ENCODE measurements at regions not wholly inside any gene's neighbourhood (a gene's known extent, or its start where the extent isn't known, plus 50 kb on each side); places are given as distances from the start of the nearest gene placed in this dataset.

DNA sequence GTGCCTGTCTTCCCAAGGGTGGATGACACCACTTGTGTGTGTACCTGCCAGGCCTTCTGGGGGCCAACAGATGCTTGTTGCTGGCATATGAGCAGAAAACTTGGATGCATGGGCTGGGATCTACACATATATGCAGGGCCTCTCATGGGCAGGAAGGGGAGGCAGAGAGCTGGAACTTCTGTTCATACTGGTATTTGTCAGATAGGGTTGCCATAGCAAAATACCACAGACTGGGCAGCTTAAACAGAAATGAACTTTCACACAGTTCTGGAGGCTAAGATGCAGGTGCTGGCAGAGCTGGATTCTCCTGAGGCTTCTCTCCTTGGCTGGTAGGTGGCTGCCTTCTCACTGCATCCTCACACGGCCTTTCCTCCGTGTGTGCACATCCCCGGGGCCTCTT is 121.8 kb downstream of the SUDS3 start:
- no peak for TF ChIP-seq TAF1 (IDR thresholded peaks at IDR 0.05; ENCODE audit: low read depth)
- TF ChIP-seq, protein P1, sequence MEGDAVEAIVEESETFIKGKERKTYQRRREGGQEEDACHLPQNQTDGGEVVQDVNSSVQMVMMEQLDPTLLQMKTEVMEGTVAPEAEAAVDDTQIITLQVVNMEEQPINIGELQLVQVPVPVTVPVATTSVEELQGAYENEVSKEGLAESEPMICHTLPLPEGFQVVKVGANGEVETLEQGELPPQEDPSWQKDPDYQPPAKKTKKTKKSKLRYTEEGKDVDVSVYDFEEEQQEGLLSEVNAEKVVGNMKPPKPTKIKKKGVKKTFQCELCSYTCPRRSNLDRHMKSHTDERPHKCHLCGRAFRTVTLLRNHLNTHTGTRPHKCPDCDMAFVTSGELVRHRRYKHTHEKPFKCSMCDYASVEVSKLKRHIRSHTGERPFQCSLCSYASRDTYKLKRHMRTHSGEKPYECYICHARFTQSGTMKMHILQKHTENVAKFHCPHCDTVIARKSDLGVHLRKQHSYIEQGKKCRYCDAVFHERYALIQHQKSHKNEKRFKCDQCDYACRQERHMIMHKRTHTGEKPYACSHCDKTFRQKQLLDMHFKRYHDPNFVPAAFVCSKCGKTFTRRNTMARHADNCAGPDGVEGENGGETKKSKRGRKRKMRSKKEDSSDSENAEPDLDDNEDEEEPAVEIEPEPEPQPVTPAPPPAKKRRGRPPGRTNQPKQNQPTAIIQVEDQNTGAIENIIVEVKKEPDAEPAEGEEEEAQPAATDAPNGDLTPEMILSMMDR (IDR thresholded peaks at IDR 0.05; ENCODE audit: poor library complexity, severe bottlenecking) = no peak
- TF ChIP-seq SMC3 (conservative IDR thresholded peaks at IDR 0.05; ENCODE audit: poor library complexity) = no peak
- TF ChIP-seq, protein P2, sequence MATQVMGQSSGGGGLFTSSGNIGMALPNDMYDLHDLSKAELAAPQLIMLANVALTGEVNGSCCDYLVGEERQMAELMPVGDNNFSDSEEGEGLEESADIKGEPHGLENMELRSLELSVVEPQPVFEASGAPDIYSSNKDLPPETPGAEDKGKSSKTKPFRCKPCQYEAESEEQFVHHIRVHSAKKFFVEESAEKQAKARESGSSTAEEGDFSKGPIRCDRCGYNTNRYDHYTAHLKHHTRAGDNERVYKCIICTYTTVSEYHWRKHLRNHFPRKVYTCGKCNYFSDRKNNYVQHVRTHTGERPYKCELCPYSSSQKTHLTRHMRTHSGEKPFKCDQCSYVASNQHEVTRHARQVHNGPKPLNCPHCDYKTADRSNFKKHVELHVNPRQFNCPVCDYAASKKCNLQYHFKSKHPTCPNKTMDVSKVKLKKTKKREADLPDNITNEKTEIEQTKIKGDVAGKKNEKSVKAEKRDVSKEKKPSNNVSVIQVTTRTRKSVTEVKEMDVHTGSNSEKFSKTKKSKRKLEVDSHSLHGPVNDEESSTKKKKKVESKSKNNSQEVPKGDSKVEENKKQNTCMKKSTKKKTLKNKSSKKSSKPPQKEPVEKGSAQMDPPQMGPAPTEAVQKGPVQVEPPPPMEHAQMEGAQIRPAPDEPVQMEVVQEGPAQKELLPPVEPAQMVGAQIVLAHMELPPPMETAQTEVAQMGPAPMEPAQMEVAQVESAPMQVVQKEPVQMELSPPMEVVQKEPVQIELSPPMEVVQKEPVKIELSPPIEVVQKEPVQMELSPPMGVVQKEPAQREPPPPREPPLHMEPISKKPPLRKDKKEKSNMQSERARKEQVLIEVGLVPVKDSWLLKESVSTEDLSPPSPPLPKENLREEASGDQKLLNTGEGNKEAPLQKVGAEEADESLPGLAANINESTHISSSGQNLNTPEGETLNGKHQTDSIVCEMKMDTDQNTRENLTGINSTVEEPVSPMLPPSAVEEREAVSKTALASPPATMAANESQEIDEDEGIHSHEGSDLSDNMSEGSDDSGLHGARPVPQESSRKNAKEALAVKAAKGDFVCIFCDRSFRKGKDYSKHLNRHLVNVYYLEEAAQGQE (IDR thresholded peaks at IDR 0.05; ENCODE audit: borderline replicate concordance) = no peak
- TF ChIP-seq EP300 (conservative IDR thresholded peaks at IDR 0.05; ENCODE audit: poor library complexity, severe bottlenecking) = no peak
- no peak for TF ChIP-seq MXI1 (conservative IDR thresholded peaks at IDR 0.05; ENCODE audit: poor library complexity, severe bottlenecking)
- TF ChIP-seq EZH2 (IDR thresholded peaks at IDR 0.05; ENCODE audit: borderline replicate concordance, insufficient read depth, low read length, poor library complexity, severe bottlenecking) = no peak
- no peak for TF ChIP-seq POLR2AphosphoS5 (IDR thresholded peaks at IDR 0.05)
- TF ChIP-seq RAD21 (conservative IDR thresholded peaks at IDR 0.05) = no peak
- no peaks in the 10 kb centered on the region for H3K9me2 ChIP-seq (ENCODE audit: insufficient read depth, low read length)
- no peaks in the 10 kb centered on the region for H4K20me1 ChIP-seq (ENCODE audit: insufficient read depth)
- H3K4me2 ChIP-seq (ENCODE audit: low read length) = no peak overlapping the region
- H3K27ac ChIP-seq (ENCODE audit: low read length) = no peak overlapping the region
- H3K9me3 ChIP-seq (ENCODE audit: low read length) = no peaks in the 10 kb centered on the region
- no peaks in the 10 kb centered on the region for H3K27me3 ChIP-seq (ENCODE audit: insufficient read depth, low read depth, low read length)
- H3K9ac ChIP-seq (ENCODE audit: low read length) = no peak overlapping the region
- H2AFZ ChIP-seq (ENCODE audit: low read depth, low read length) = no peak overlapping the region
- no peak overlapping the region for H3K4me3 ChIP-seq (ENCODE audit: low read length)
- H3K79me2 ChIP-seq (replicated peaks; ENCODE audit: insufficient read depth, low read length) = no peaks in the 10 kb centered on the region
- H3F3A ChIP-seq (ENCODE audit: insufficient read depth, low read length, poor library complexity, severe bottlenecking) = no peaks in the 10 kb centered on the region
- no peaks in the 10 kb centered on the region for H3K36me3 ChIP-seq (ENCODE audit: insufficient read depth, low read length)

DNA sequence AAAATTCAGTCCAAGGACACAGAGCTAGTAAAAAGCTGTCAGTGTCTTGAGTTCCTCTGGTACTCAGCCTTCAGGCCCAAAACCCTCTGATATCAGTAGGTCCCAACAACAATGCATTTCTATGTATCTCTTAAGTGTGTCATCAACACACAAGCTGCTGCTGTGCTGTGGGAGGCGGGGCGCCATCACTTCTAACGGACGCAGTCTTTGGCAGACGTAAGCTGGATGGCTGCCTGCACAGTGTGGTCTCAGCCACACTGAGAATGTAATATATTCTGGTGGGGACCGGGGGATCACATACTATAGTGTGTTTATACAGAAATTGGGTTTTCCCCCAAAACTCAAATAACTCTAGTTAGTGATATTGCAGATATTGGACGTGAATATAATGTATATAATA is 123.9 kb downstream of the SUDS3 start:
- Histone ChIP-seq H3K79me2 (replicated peaks; ENCODE audit: insufficient read depth, low read length) (no peaks in the 10 kb centered on the region), H3K27ac (ENCODE audit: low read length) (no peak overlapping the region), H3K36me3 (ENCODE audit: insufficient read depth, low read length) (no peaks in the 10 kb centered on the region), H3K4me3 (ENCODE audit: low read length) (no peak overlapping the region), H3F3A (ENCODE audit: insufficient read depth, low read length, poor library complexity, severe bottlenecking) (no peaks in the 10 kb centered on the region), H4K20me1 (ENCODE audit: insufficient read depth) (no peaks in the 10 kb centered on the region), H3K4me2 (ENCODE audit: low read length) (no peak overlapping the region), H3K9me2 (ENCODE audit: insufficient read depth, low read length) (no peaks in the 10 kb centered on the region), H3K27me3 (ENCODE audit: insufficient read depth, low read depth, low read length) (no peaks in the 10 kb centered on the region), H2AFZ (ENCODE audit: low read depth, low read length) (no peak overlapping the region), H3K9me3 (ENCODE audit: low read length) (no peaks in the 10 kb centered on the region), H3K9ac (ENCODE audit: low read length) (no peak overlapping the region)
- TF ChIP-seq RAD21 (conservative IDR thresholded peaks at IDR 0.05) = no peak
- TF ChIP-seq SMC3 (conservative IDR thresholded peaks at IDR 0.05; ENCODE audit: poor library complexity) = no peak
- no peak for TF ChIP-seq EZH2 (IDR thresholded peaks at IDR 0.05; ENCODE audit: borderline replicate concordance, insufficient read depth, low read length, poor library complexity, severe bottlenecking)
- TF ChIP-seq TAF1 (IDR thresholded peaks at IDR 0.05; ENCODE audit: low read depth) = no peak
- TF ChIP-seq, protein P1 (IDR thresholded peaks at IDR 0.05; ENCODE audit: poor library complexity, severe bottlenecking) = no peak
